ENCODE measurements at regions not wholly inside any gene's neighbourhood (a gene's known extent, or its start where the extent isn't known, plus 50 kb on each side); places are given as distances from the start of the nearest gene placed in this dataset.

- Mint-ChIP-seq H3K4me1 (ENCODE audit: unreplicated experiment) (no peaks in the 10 kb centered on the region), H3K4me3 (ENCODE audit: unreplicated experiment) (no peak overlapping the region), H3K27me3 (ENCODE audit: unreplicated experiment) (peaks cover 1% of the 10 kb centered on the region), H3K36me3 (ENCODE audit: low read depth, unreplicated experiment) (no peaks in the 10 kb centered on the region), H3K27ac (ENCODE audit: unreplicated experiment) (no peak overlapping the region), H3K9me3 (ENCODE audit: unreplicated experiment) (no peaks in the 10 kb centered on the region)
- no peak for TF ChIP-seq CTCF (IDR thresholded peaks at IDR 0.05; ENCODE audit: unreplicated experiment)
- no peak for DNase-seq (ENCODE audit: low spot score)
These were observed 180.7 kb upstream of the GGTLC1 start for GRCh38 chr20:24169256-24169655.

- no peak for DNase-seq (ENCODE audit: low spot score)
- no peak overlapping the region for H3K27ac Mint-ChIP-seq (ENCODE audit: unreplicated experiment)
- H3K4me3 Mint-ChIP-seq (ENCODE audit: unreplicated experiment) = no peak overlapping the region
- H3K27me3 Mint-ChIP-seq (ENCODE audit: unreplicated experiment) = peaks cover 1% of the 10 kb centered on the region
- no peaks in the 10 kb centered on the region for H3K9me3 Mint-ChIP-seq (ENCODE audit: unreplicated experiment)
- no peaks in the 10 kb centered on the region for H3K36me3 Mint-ChIP-seq (ENCODE audit: low read depth, unreplicated experiment)
- TF ChIP-seq CTCF (IDR thresholded peaks at IDR 0.05; ENCODE audit: unreplicated experiment) = no peak
- H3K4me1 Mint-ChIP-seq (ENCODE audit: unreplicated experiment) = no peaks in the 10 kb centered on the region
These were observed 177.8 kb upstream of the GGTLC1 start for GRCh38 chr20:24166412-24166811.

GRCh38 chr20:24166123-24166381, 177.5 kb upstream of the GGTLC1 start:
- H3K36me3 Mint-ChIP-seq (ENCODE audit: low read depth, unreplicated experiment) = no peaks in the 10 kb centered on the region
- H3K9me3 Mint-ChIP-seq (ENCODE audit: unreplicated experiment) = no peaks in the 10 kb centered on the region
- DNase-seq (ENCODE audit: low spot score) = no peak
- H3K4me3 Mint-ChIP-seq (ENCODE audit: unreplicated experiment) = no peak overlapping the region
- no peak for TF ChIP-seq CTCF (IDR thresholded peaks at IDR 0.05; ENCODE audit: unreplicated experiment)
- no peak overlapping the region for H3K27ac Mint-ChIP-seq (ENCODE audit: unreplicated experiment)
- no peaks in the 10 kb centered on the region for H3K4me1 Mint-ChIP-seq (ENCODE audit: unreplicated experiment)
- peaks cover 1% of the 10 kb centered on the region for H3K27me3 Mint-ChIP-seq (ENCODE audit: unreplicated experiment)

GRCh38 chr20:24165301-24166122, 176.9 kb upstream of the GGTLC1 start:
- H3K27ac Mint-ChIP-seq (ENCODE audit: unreplicated experiment) = no peak overlapping the region
- no peaks in the 10 kb centered on the region for H3K36me3 Mint-ChIP-seq (ENCODE audit: low read depth, unreplicated experiment)
- no peak for TF ChIP-seq CTCF (IDR thresholded peaks at IDR 0.05; ENCODE audit: unreplicated experiment)
- no peak overlapping the region for H3K4me3 Mint-ChIP-seq (ENCODE audit: unreplicated experiment)
- no peaks in the 10 kb centered on the region for H3K4me1 Mint-ChIP-seq (ENCODE audit: unreplicated experiment)
- peaks cover 1% of the 10 kb centered on the region for H3K27me3 Mint-ChIP-seq (ENCODE audit: unreplicated experiment)
- DNase-seq (ENCODE audit: low spot score) = no peak
- no peaks in the 10 kb centered on the region for H3K9me3 Mint-ChIP-seq (ENCODE audit: unreplicated experiment)

GRCh38 chr20:24164360-24164759, 175.8 kb upstream of the GGTLC1 start:
- peak; percentile 60 for TF ChIP-seq CTCF (IDR thresholded peaks at IDR 0.05; ENCODE audit: unreplicated experiment)

More at GRCh38 chr20:24164360-24164759, 175.8 kb upstream of the GGTLC1 start:
- Mint-ChIP-seq H3K27me3 (ENCODE audit: unreplicated experiment) (no peaks in the 10 kb centered on the region), H3K9me3 (ENCODE audit: unreplicated experiment) (no peaks in the 10 kb centered on the region), H3K36me3 (ENCODE audit: low read depth, unreplicated experiment) (no peaks in the 10 kb centered on the region), H3K4me1 (ENCODE audit: unreplicated experiment) (no peaks in the 10 kb centered on the region), H3K27ac (ENCODE audit: unreplicated experiment) (no peak overlapping the region), H3K4me3 (ENCODE audit: unreplicated experiment) (no peak overlapping the region)
- peak; percentile 71 for DNase-seq (ENCODE audit: low spot score)
